ENCODE measurements at regions not wholly inside any gene's neighbourhood (a gene's known extent, or its start where the extent isn't known, plus 50 kb on each side); places are given as distances from the start of the nearest gene placed in this dataset.

DNA sequence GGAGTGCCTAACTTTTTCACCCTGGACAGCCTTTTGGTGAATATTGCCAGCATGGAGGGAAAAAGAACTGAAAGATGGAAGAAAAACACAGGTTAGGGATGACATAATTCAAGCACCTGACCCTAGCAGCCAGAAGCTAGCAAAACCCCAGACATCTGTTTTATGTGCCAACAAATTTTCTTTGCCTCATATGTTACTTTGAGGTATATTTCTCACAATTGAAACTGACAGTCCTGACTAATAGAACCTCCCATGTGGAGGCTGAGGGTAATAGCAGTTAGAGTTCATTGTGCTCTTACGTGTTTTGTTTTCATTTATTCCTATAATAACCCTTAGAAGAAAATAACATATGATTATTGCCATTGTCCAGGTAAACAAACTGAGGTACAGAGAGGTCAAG is 71.5 kb upstream of the SLC25A26 start:
- Histone ChIP-seq H3K4me1 (peaks cover 0 to 8% (median 6%) of the 10 kb centered on the region in 4 donors), H3K9me3 (no peaks in the 10 kb centered on the region), H3K36me3 (no peaks in the 10 kb centered on the region), H3K27ac (no peak overlapping the region), H3K27me3 (no peaks in the 10 kb centered on the region), H3K4me3 (no peak overlapping the region)
- TF ChIP-seq POLR2A (IDR thresholded peaks at IDR 0.05) = no peak
- TF ChIP-seq POLR2AphosphoS5 (IDR thresholded peaks at IDR 0.05) = no peak
- no peak for TF ChIP-seq CTCF (IDR thresholded peaks at IDR 0.05)
- no peak for TF ChIP-seq EP300 (IDR thresholded peaks at IDR 0.05)
- 65 to 81% methylated on average over 1 of the region's 1 CpG for WGBS, 2 donors
- intact Hi-C loops (cut with DNase I) = no loop called here
- DNase-seq = no peak

GRCh38 chr3:66145408-66145733 is 75.4 kb upstream of the SLC25A26 start:
- Histone ChIP-seq H3K4me1 (no peaks in the 10 kb centered on the region), H3K27me3 (no peaks in the 10 kb centered on the region), H3K9me3 (no peaks in the 10 kb centered on the region), H3K27ac (no peak overlapping the region), H3K36me3 (no peaks in the 10 kb centered on the region), H3K4me3 (no peak overlapping the region)
- TF ChIP-seq POLR2A (IDR thresholded peaks at IDR 0.05) (no peak), CTCF (IDR thresholded peaks at IDR 0.05) (no peak), POLR2AphosphoS5 (IDR thresholded peaks at IDR 0.05) (no peak), EP300 (IDR thresholded peaks at IDR 0.05) (no peak)
- intact Hi-C loops (cut with DNase I) = no loop called here
- no peak for DNase-seq

GRCh38 chr3:66144568-66145407 is 76.0 kb upstream of the SLC25A26 start:
- 68 to 74% methylated on average over 7 of the region's 7 CpGs for WGBS, 2 donors
- intact Hi-C loops (cut with DNase I) = no loop called here
- DNase-seq = no peak
- H3K4me1 ChIP-seq = no peaks in the 10 kb centered on the region
- H3K4me3 ChIP-seq = no peak overlapping the region
- H3K36me3 ChIP-seq = no peaks in the 10 kb centered on the region
- TF ChIP-seq POLR2A (IDR thresholded peaks at IDR 0.05) = no peak
- no peak for TF ChIP-seq EP300 (IDR thresholded peaks at IDR 0.05)
- no peak for TF ChIP-seq CTCF (IDR thresholded peaks at IDR 0.05)
- TF ChIP-seq POLR2AphosphoS5 (IDR thresholded peaks at IDR 0.05) = no peak
- no peaks in the 10 kb centered on the region for H3K27me3 ChIP-seq
- no peak overlapping the region for H3K27ac ChIP-seq
- no peaks in the 10 kb centered on the region for H3K9me3 ChIP-seq

GRCh38 chr3:66142079-66142478 is 78.7 kb upstream of the SLC25A26 start:
- intact Hi-C loops (cut with DNase I) = no loop called here
- H3K27me3 ChIP-seq = no peaks in the 10 kb centered on the region

More at GRCh38 chr3:66142079-66142478, 78.7 kb upstream of the SLC25A26 start:
- Histone ChIP-seq H3K9me3 (no peaks in the 10 kb centered on the region), H3K27ac (no peak overlapping the region), H3K4me1 (no peaks in the 10 kb centered on the region), H3K4me3 (no peak overlapping the region), H3K36me3 (no peaks in the 10 kb centered on the region)
- 88 to 92% methylated on average over 1 of the region's 1 CpG for WGBS, 2 donors
- DNase-seq = no peak
- TF ChIP-seq EP300 (IDR thresholded peaks at IDR 0.05) = no peak
- TF ChIP-seq CTCF (IDR thresholded peaks at IDR 0.05) = no peak
- TF ChIP-seq POLR2A (IDR thresholded peaks at IDR 0.05) = no peak
- no peak for TF ChIP-seq POLR2AphosphoS5 (IDR thresholded peaks at IDR 0.05)

All from sigmoid colon (tissue), 6 donors.